DND-41 (cell line): ENCODE measurements at regions not wholly inside any gene's neighbourhood (a gene's known extent, or its start where the extent isn't known, plus 50 kb on each side); places are given as distances from the start of the nearest gene placed in this dataset.

Source experiments
- EZH2 ChIP-seq: IDR thresholded peaks from 3 replicates; pipeline ENCODE4 v1.6.1; 2012; ENCODE audit warnings: borderline replicate concordance, low read depth, mild to moderate bottlenecking, moderate library complexity, low read length, inconsistent platforms; ENCODE audit not compliant: severe bottlenecking
- TF ChIP-seq, protein P1 (sequence below): IDR thresholded peaks from 2 replicates; pipeline ENCODE4 v1.5.1; 2012; ENCODE audit warnings: borderline replicate concordance, low read length, moderate library complexity, mild to moderate bottlenecking; ENCODE audit not compliant: poor library complexity, severe bottlenecking; ENCODE audit errors: extremely low read depth

DNA sequence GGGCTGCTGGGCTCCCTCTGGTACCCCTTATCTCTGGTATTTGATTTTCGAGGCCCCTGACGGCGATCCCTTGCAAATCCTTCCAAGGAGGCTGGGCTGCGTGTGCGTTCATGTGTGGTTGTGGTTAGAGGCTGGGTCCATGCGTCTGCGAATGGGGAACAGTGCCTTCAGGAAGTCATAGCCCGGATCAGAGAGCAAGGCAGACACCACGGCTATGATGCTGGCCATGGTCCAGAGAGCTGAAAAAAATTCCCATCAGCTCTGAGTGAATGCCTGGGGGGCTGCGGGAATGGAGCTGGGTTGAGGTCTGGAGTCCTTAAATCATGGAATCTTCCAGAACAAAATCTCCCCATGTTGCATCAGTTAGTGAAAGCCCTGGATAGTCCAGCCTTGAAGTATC, 145.5 kb downstream of the ACKR3 start:
- TF ChIP-seq, protein P1, sequence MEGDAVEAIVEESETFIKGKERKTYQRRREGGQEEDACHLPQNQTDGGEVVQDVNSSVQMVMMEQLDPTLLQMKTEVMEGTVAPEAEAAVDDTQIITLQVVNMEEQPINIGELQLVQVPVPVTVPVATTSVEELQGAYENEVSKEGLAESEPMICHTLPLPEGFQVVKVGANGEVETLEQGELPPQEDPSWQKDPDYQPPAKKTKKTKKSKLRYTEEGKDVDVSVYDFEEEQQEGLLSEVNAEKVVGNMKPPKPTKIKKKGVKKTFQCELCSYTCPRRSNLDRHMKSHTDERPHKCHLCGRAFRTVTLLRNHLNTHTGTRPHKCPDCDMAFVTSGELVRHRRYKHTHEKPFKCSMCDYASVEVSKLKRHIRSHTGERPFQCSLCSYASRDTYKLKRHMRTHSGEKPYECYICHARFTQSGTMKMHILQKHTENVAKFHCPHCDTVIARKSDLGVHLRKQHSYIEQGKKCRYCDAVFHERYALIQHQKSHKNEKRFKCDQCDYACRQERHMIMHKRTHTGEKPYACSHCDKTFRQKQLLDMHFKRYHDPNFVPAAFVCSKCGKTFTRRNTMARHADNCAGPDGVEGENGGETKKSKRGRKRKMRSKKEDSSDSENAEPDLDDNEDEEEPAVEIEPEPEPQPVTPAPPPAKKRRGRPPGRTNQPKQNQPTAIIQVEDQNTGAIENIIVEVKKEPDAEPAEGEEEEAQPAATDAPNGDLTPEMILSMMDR, result no peak
- TF ChIP-seq EZH2, result no peak
